VCaP (cell line): ENCODE measurements at regions not wholly inside any gene's neighbourhood (a gene's known extent, or its start where the extent isn't known, plus 50 kb on each side); places are given as distances from the start of the nearest gene placed in this dataset.

Source experiments
- H3K27ac ChIP-seq: fragments of 450-650 bp; 2 replicates; pipeline ENCODE4 v1.5.1; 2017
- CTCF ChIP-seq: fragments of 450-650 bp; conservative IDR thresholded peaks from 2 replicates; pipeline ENCODE4 v1.5.1; 2017; ENCODE audit warnings: mild to moderate bottlenecking, moderate library complexity

- no peak for TF ChIP-seq CTCF
Measured at GRCh38 chr13:24086642-24087041, 73.9 kb upstream of the SPATA13 start.

DNA sequence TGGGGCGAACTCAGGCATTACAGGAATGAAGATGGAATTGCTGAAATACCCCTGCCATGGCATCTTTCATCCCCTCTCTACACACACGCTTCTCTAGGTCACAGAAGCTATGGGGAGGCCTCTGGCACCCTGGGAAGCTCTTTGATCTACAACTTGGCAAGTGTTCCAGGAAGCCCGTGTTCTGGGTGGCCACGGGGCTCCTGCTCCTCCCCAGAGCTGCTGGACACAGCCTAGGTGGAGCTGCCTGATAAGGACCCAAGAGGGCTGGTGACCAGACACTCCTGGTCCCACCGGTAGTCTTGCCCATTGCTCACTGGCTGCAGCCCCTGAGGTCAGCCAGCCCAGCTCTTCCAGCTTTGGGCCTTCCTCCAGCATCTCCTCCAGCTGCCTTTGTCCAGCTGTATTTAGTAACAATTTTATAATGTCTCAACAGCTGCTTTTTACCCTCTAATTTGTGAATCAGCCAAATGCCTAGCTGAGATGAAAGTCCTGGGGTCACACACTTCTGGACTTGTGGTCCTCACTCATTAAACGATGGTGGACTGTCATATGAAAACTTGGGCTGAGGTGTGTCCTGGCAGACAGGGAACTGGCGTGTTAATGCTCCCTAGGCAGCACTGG is 72.8 kb upstream of the SPATA13 start:
- H3K27ac ChIP-seq, result no peak overlapping the region
- TF ChIP-seq CTCF, result no peak

More at GRCh38 chr13:24086642-24087041, 73.9 kb upstream of the SPATA13 start:
- H3K27ac ChIP-seq, result no peak overlapping the region

DNA sequence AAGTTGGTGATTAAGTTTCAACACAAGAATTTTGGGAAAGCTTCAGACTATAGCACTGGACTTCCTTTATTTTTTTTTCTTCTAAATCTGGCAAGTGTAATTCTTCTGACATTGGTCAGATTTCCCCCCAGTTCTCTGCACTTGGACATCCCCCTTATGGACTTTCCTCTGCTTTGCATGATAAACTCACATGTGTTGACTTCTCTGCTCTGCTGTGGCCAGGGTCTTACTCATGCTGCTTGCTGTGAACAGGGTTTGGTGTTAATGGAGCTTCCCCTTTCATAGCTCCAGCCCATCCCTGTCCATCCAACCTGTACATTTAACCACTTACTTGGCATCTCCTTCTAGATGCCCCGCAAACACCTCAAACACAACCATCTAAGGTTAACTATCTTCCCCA is 70.5 kb upstream of the SPATA13 start:
- H3K27ac ChIP-seq, result no peak overlapping the region
- no peak for TF ChIP-seq CTCF

DNA sequence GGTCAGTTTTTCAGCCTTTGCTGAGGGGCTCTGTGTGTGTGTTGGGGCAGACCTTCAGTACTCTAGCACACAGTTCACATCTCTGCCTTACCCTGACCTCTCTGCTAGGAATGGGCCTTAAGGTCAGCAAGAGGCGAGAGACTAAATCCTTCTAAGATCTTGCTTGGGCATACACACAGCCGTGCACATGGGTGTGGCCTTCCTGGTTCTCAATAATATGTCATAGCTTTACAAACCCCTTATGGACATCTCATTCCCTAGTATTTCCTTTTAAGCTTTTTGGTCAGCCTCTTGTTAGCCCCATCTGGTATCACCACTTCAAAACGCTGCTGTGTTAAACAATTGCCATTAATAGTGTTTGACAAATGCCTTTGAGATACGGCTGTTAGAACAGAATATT is 69.4 kb upstream of the SPATA13 start:
- TF ChIP-seq CTCF, result no peak
- no peak overlapping the region for H3K27ac ChIP-seq

- no peak for TF ChIP-seq CTCF
- no peak overlapping the region for H3K27ac ChIP-seq
Measured at GRCh38 chr13:24092108-24092507, 68.4 kb upstream of the SPATA13 start.

DNA sequence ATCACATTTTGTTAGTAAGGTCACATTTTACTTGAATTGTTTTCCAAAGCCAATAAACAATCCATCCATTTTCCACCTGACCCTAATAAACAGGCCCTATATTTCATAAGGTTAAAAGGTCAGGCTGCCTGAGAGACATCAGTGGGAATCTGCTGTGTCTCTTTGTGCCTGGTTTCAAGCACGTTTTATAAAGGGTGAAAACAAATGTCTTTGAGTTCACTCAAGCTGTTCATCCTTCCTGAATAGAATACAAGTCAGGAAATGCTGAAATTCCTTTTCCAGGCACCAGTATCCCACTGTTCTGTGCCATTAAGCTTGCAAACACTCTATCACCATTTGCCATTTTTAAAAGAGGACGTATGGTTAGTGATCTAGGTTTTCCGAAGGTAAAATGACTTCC is 67.5 kb upstream of the SPATA13 start:
- no peak overlapping the region for H3K27ac ChIP-seq
- no peak for TF ChIP-seq CTCF

GRCh38 chr13:24096659-24097058 is 63.9 kb upstream of the SPATA13 start:
- H3K27ac ChIP-seq, result no peak overlapping the region
- no peak for TF ChIP-seq CTCF
